GM12873 (cell line): ENCODE measurements at regions not wholly inside any gene's neighbourhood (a gene's known extent, or its start where the extent isn't known, plus 50 kb on each side); places are given as distances from the start of the nearest gene placed in this dataset.

Experiments
- TF ChIP-seq, protein P1 (sequence below): IDR thresholded peaks from 2 replicates; pipeline ENCODE4 v1.5.1; 2012; ENCODE audit warnings: low read depth, mild to moderate bottlenecking, moderate library complexity, low read length, control low read depth; ENCODE audit not compliant: insufficient read depth; ENCODE audit errors: missing control alignments

- TF ChIP-seq, protein P1, sequence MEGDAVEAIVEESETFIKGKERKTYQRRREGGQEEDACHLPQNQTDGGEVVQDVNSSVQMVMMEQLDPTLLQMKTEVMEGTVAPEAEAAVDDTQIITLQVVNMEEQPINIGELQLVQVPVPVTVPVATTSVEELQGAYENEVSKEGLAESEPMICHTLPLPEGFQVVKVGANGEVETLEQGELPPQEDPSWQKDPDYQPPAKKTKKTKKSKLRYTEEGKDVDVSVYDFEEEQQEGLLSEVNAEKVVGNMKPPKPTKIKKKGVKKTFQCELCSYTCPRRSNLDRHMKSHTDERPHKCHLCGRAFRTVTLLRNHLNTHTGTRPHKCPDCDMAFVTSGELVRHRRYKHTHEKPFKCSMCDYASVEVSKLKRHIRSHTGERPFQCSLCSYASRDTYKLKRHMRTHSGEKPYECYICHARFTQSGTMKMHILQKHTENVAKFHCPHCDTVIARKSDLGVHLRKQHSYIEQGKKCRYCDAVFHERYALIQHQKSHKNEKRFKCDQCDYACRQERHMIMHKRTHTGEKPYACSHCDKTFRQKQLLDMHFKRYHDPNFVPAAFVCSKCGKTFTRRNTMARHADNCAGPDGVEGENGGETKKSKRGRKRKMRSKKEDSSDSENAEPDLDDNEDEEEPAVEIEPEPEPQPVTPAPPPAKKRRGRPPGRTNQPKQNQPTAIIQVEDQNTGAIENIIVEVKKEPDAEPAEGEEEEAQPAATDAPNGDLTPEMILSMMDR = no peak
These were observed 825.7 kb upstream of the GBE1 start for GRCh38 chr3:82587174-82587573.

- TF ChIP-seq, protein P1 = no peak
These were observed 825.0 kb upstream of the GBE1 start for GRCh38 chr3:82586414-82586813.

- TF ChIP-seq, protein P1 = no peak
These were observed 819.9 kb upstream of the GBE1 start for GRCh38 chr3:82581350-82581749.

DNA sequence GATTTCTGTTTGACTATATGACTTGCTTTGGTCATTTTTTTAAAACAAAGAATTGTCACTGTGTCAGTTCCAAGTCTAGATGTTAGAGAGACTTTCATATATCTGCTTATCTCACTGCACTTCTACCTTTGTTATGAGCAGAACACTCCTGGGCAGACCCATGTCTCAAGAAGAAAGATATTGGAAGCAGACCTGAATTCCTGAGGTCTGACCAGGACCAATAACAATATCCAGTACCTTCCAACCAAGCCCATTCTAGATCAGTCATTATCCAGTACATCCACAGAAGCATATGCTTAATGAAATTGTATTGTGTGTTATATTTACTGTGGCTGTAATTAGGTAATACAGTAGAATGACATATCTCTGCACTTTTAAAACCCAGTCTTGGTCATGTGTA, 811.3 kb upstream of the GBE1 start:
- TF ChIP-seq, protein P1 = no peak

DNA sequence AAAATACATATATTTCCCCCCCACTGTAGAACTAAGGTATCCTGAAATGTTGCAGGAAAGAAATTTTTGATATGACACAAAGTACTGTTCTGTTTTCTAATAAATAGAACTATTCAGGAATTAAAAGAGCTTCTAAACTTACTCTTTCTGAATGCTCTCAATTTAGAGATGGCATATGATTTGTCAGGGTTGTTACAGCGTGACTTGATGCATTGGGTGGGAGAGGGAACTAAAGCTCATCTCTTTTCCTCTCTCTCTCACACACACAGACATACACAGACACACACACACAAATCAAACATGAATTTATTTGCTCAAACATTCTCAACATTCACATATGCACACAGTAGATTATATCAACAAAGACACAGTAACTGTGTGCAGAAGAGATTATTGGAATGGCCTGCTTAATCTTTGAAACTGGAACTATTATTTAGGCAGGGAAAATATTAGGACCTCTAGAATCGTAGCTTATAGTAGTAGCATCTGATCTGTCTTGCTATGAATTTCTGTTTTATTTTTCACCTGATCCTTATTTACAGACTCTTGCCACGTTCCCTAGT, 807.4 kb upstream of the GBE1 start:
- TF ChIP-seq, protein P1 = no peak

- TF ChIP-seq, protein P1 = no peak
These were observed 805.7 kb upstream of the GBE1 start for GRCh38 chr3:82567029-82567600.

- TF ChIP-seq, protein P1 = no peak
These were observed 801.5 kb upstream of the GBE1 start for GRCh38 chr3:82562896-82563295.

- TF ChIP-seq, protein P1 = no peak
These were observed 800.3 kb upstream of the GBE1 start for GRCh38 chr3:82561784-82562183.
